GM19468 (cell line): ENCODE measurements at regions not wholly inside any gene's neighbourhood (a gene's known extent, or its start where the extent isn't known, plus 50 kb on each side); places are given as distances from the start of the nearest gene placed in this dataset.
"Not testable (repeated sequence)": the region's sequence is repeated elsewhere in the genome, so short reads cannot be mapped to it uniquely, and the experiment has no call there.

ENCODE experiments used
- ATAC-seq: cut with Tn5 transposase; IDR thresholded peaks from one replicate; pipeline ENCODE4 v1.9.1; 2021; ENCODE audit warnings: mild to moderate bottlenecking, moderate library complexity, moderate number of reproducible peaks; ENCODE audit not compliant: unreplicated experiment; ENCODE audit errors: extremely low read depth

DNA sequence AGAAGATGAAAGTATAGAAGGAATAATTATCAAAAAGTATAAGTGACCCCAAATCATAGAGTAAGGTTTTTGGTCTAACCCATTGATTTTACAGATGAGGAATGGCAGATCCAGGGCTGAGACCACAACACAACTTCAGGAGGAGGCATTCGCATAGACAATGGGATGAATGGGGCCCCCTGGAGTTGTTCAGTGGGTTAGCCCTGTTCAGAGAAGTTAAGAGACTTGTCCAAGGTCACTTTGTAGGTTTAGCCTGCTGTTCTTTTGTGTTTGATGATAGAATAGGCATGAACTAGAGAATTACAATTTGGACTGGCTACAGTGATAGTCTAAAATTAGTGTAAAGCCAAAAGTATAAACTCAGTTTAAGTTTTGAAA is 233.9 kb downstream of the KCNRG start:
- ATAC-seq, result no peak

DNA sequence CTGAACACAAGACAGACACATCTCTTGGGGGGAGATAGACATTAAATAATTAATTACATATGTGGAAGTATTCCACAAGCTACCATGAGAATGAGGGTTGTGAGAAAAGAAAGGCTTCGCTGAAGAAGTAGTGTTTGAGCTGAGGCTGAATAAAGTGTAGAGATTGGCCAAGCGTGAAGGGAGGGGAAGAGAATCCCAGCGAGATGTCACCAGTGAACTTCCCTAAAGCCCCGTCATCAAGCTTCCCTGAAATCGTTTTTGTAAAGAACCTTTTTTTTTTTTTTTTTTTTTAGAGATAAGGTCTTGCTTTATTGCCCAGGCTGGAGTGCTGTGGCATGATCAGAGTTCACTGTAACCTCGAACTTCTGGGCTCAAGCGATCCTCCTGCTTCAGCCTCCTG is 235.2 kb downstream of the KCNRG start:
- no peak for ATAC-seq

DNA sequence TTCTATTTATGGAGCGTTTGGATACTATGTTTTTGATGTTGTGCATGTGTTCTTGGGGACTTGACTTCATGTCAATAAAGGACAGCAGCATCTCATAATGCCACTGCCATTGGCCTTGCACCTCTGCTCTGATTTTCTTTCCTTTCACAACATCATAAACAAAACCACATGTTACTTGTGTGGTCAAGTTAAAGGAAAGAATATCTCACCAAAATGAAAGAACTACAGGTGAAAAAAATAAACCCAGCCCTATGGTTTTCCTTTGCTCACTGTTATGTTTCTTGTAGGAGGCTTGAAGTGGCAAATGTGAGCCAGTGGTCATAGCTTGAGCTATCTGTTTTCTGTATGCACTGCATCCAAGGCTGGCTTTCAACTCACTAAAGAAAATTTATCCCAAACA is 240.4 kb downstream of the KCNRG start:
- ATAC-seq, result no peak

DNA sequence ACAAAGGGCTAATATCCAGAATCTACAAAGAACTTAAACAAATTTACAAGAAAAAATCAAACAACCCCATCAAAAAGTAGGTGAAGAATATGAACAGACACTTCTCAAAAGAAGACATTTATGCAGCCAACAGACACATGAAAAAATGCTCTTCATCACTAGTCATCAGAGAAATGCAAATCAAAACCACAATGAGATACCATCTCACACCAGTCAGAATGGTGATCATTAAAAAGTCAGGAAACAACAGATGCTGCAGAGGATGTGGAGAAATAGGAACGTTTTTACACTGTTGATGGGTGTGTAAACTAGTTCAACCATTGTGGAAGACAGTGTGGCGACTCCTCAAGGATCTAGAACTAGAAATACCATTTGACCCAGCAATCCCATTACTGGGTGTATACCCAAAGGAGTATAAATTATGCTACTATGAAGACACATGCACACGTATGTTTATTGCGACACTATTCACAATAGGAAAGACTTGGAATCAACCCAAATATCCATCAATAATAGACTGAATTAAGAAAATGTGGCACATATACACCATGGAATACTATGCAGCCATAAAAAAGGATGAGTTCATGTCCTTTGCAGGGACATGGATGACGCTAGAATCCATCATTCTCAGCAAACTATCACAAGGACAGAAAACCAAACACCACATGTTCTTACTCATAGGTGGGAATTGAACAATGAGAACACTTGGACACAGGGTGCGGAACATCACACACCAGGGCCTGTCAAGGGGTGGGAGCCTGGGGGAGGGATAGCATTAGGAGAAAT is 241.5 kb downstream of the KCNRG start:
- ATAC-seq, result not testable (repeated sequence)

DNA sequence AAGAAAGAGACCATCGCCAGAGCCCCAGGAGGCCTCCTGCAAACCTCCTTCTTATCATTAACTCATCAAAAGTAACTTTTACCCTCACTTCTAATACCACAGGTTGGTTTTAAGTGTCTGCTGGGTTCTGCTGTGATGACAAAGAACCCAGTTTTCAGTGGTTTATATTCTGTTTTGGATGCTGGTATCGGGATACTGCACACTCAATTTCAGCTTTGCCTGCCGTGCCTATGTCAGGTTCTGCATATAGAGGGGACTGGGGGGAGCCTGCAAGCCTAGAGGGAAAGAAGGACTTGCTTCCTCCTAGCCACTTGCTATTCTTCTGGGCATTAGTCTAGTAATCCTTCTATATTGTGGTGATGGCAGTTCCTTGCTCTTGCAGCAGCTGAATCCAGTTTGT is 242.4 kb downstream of the KCNRG start:
- no peak for ATAC-seq

DNA sequence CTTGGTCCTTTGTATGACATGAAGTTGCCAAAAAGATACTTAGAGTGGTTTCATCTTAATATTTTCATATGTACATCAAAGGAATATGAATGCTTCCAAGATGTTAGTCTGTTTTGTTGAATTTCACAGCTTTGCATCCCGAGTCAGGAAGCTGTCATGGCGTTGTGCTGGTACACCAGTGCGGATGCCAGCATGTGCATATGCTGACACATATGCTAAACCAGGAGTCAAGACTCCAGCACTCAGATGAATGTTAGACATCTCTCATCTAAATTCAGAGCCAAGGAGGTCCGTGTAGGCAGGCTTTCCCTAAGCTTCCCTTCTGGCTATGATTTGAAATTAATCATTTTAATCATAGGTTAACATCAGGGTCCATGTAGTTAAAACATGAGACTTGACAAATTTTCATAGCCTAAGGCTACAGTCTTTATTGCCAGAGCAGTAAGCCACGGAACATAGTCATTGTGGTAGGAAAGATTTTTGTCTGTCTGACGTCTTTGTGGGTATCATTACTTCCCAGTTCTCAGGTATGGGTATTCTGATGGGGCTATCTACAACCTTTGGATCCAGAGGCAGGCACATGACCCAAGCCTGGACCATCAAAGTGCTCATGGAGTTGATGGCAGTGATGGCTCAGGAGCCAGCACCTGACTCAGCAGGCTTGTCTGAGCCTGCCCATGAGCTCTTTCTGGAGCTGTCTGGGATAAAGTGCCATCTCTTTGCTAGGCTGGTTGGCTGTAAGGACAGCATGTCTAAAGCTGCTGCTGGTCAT is 246.1 kb downstream of the KCNRG start:
- ATAC-seq, result no peak

DNA sequence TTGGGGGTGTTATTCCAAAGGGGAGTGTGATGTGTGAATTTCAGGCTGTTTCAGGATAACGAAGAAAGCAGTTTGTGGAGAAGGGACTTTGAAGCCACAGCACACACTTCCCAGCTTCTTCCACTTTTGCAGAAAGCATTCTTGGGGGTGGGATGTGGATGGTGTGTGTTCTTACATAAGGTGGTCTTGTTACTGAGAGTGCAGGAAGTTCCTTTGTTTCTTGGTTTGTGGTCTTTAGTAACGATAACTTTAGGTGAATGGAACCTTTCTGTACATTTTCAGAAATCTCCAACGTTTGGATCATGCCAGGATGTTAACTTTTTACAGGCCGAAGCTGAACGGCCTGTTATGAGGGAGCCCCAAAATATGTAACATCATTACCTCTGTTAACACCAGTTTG is 251.8 kb downstream of the KCNRG start:
- ATAC-seq, result no peak

DNA sequence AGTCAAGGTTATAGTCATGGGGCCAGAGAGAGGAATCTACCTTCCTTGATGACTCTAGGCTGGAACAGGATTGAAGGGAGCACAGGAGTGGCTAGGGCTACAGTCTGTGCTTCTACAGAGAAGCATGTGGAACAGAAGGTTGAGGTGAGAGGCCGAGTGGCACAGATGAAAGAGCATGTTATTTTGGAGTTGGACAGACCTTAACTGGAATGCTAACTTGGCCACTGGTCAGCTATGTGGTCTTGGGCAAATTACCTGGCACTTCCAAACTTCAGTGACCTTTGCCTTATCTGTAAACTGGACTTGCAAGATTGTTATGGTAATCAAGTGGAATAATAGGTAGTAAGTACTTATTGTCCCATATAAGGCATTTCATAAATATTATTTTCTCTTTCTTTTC is 252.7 kb downstream of the KCNRG start:
- no peak for ATAC-seq

DNA sequence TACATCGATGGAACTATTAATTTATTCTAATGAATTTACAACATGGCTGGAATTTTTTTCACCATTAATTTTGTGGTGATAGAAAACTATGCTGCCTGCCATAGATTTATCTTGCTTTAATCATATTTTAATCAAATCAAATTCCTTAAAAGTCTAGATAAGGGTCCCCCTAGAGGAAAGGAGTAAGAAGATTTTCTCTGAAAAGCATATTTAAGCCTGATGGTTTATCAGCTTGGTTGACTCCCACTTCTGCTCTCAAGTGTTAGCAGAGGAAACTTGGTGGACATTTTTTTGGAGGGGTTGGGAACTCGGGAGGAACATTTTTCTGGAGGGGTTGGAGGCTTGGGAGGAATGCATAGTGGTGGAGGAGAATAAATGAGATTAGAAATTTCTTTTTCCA is 253.3 kb downstream of the KCNRG start:
- no peak for ATAC-seq

DNA sequence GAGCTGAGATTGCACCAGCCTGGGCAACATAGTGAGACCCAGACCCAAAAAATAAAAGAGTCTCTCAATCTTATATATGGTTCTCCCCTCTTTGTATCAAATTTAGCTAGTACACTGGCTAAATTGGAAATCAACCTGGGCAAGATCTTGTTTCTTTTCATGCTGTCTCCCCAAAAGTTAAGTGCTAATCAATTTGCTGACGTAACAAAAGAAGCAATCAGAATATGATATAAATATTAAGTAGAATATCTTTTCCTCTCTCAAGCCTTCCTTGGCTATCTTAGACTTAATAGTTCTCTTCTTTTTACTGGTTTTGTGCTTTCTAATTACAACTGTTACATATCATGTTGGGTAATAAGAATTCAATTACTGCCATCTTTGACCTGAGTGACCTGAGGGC is 258.9 kb downstream of the KCNRG start:
- ATAC-seq, result no peak

DNA sequence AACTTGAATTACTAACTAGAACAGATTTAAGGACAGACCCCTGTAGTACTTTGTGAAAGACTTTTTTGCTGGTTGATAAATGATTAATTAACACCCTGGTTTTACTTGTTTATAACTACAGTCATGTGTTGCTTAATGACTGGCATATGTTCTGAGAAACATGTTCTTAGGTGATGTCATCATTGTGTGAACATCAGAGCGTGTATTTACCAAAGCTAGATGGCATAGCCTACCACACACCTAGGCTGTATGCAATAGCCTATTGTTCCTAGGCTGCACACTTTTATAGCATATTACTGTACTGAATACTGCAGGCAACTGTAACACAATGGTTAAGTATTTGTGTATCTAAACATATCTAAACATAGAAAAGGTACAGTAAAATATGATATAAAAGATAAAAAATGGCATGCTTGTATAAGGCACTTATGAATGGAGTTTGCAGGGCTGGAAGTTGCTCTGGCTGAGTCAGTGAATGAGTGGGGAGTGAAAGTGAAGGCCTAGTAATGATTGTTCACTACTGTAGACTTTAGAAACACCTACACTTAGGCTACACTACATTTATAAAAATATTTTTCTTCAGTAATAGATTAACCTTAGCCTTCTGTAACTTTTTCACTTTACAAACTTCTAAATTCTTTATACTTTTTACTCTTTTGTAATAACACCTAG is 260.3 kb downstream of the KCNRG start:
- ATAC-seq, result no peak

DNA sequence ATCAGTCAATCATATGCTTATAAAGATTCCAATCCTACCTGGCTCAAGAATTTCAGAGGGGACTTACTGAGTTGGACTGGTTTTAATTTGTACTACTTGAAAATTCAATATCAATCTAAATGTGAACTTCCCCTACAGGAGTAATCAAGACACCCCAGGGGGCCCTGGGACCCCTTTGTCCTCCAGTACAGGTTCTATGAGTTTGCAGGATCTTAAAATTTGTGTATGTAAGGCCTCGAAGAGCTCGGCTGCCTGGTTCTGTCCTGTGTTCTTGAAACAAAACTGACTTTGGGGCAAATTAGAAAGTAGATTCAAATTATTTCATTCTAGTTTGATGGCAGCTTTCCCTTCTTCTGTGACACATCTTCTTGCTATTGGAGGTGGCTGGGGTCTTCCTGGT is 261.3 kb downstream of the KCNRG start:
- ATAC-seq, result no peak

DNA sequence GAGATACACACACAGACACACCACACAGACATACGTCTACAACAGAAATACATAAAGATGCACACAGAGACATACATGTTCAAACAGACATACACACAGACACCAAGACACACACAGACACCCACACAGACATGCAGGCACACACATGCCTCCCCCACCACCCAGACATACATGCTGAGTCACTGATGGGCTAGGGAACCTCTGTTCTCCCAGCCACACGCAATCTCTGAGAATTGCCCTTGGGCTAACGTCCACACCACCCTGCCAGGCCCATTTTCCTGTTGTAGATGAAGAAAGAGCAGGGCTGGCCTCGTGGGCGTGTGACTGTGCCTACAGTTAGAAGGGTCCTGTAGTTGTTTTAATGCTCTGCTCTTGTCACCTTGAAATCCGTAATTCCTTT is 261.9 kb downstream of the KCNRG start:
- no peak for ATAC-seq

DNA sequence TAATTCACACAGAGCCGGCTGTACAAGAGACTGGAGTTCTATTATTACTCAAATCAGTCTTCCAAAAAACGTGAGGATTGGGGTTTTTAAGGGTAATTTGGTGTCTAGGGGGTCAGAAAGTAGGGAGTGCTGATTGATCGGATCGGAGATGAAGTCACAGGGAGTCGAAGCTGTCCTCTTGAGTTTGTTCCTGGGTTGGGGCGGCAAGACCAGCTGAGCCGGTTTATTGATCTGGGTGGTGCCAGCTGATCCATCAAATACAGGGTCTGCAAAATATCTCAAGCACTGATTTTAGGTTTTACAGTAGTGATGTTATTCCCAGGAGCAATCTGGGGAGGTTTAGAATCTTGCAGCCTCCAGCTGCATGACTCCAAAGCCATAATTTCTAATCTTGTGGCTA is 262.7 kb downstream of the KCNRG start:
- no peak for ATAC-seq

DNA sequence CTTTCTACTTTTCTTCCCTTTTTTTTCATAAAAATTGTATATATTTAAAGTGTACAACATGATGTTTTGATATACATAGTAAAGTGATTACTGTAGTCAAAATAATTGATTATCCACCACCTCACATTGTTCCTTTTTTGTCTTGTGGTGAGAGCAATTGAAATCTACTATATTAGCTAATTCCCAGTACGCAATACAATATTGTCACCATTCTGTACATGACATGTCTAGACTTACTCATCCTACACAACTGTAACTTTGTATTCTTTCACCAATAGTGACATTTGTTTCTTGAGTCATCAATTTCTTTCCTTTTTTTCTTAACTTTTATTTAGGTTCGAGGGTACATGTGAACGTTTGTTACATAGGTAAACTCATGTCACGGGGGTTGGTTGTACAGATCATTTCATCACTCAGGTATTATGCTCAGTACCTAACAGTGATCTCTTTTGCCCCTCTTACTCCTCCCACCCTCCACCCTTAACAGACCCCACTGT is 265.2 kb downstream of the KCNRG start:
- ATAC-seq, result no peak

DNA sequence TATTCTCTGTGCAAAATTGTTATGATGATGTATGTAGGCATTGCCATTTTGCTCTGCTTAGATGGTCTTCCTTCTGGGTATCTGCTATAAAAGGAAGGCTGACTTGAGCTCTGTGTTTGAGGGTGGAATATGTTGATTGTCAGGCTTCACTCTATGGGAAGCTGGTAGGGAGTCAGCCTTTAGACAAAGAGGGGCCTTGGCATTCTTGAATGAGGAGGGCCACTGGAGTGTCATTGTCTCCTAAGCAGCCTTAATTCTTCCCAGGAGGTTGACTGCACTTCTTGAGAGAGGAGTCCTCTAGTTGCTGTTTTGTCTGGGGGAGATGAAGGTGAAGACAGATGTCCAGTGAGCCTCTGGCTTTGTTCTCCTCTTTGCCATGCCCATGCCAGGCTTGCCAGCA is 266.8 kb downstream of the KCNRG start:
- no peak for ATAC-seq

DNA sequence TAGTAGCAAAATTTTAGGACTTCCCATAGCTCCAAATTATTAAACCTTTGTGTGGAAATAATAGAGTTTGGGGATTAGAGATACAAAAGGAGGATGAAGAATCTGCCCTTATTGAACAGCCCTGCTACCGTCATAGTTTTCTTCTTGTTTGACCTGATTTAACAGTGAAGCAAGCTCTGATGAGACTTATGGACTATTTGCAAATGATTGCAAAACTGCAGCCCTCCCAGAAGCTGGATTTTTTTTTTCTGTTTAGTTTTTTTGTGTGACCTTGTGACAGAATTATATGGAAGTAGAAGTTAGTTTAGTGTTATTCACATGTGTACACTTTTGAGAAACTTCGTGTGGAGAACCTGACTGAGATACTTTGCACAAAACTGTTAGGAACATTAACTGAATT is 267.8 kb downstream of the KCNRG start:
- ATAC-seq, result no peak

DNA sequence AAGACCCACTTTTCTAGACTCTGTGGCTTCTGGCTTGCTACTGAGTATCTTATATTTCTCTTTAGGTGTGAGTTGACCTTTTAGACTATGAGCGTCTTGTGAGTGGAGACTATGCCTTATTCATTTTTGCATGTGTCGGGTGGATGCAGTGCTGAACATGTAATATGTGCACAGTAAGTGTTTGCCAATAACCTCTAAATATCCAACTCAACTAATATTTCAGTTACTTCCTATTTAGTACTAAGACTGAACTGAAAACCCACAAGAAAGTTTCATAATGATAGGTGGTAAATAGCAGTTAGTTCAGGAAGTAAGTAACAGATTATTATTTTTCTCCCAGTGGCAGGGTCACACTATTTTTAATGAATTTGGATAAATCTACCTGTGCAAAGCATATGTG is 269.3 kb downstream of the KCNRG start:
- no peak for ATAC-seq

DNA sequence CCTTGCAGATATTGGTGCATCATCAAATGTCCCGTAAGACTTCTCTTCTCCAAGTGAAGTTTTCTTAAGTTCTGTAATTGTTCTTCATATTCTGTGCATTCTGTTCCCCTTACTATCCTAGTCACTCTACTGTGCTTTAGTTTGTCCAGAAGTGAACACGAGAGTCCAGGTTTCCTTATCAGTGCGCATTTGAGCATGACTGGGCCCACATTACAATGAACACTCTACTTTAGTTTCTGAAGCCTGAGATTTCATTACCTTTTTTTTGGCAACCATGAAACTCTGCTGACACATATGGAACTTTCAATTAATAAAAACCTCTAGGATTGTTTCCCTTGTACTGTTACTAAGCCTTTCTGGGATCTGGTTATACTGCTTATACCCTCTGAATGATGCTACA is 270.0 kb downstream of the KCNRG start:
- ATAC-seq, result no peak

DNA sequence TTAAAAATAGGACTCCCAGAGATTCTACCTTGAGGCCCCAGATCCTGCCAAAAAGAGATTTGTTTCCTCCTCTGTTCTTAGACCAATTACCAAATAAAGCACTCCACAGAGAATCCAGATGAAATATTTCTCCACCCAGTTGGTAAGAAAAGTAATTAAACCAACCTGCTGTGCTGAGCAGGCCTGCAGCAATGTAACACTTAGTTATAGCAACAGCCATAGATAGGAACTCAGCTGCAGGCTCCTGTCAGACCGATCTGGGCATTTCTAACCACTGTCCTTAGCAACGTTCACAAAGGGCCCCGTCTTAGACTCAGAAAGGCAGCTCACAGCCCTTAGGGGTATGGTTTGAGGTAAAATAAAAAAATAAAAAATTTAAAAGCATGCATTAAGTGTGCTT is 271.1 kb downstream of the KCNRG start:
- no peak for ATAC-seq

DNA sequence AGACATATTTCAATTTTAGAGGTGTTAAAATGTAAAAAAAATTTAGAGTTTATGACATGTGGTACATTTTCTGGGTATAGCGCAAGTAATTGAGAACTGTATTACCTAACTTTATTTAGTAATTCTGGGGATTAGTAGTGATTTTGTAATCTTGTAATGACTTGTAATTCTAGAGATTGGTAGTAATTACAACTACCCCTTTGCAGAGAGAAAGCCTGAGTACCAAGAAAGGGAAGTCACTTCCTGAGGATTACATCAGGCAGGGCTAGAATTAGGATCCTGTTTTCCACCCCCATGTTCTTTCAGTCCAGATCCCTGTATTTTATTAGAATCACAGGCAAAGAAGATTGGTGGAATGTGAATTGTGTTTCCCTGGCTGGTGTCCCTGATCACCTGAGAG is 274.9 kb downstream of the KCNRG start:
- no peak for ATAC-seq
